MCF 10A (cell line): ENCODE measurements at regions not wholly inside any gene's neighbourhood (a gene's known extent, or its start where the extent isn't known, plus 50 kb on each side); places are given as distances from the start of the nearest gene placed in this dataset.

ENCODE experiments used
- BruUV-seq: library from RNA; stranded (reverse); fragments of 400-500 nt; replicated peaks from 2 replicates; lab custom pipeline; 2021; lab: Mats Ljungman, UMichigan
- CTCF ChIA-PET: fragments of 300-600 bp; sonication (Branson Sonifier 250); formaldehyde crosslinking; extraction: SDS; loops from one replicate; lab custom pipeline; 2021; ENCODE audit warnings: antibody characterized with exemption, inconsistent platforms; lab: Yijun Ruan, JAX
- POLR2A ChIA-PET: fragments of 300-600, 350-650 bp; sonication (Branson Sonifier 250); formaldehyde crosslinking; extraction: SDS; loops from one replicate; lab custom pipeline; 2020; ENCODE audit warnings: antibody characterized with exemption, inconsistent platforms; lab: Yijun Ruan, JAX
- DNase-seq: peaks from one replicate; pipeline ENCODE4 v3.0.0-alpha.2; 2018; ENCODE audit not compliant: unreplicated experiment
- H3K27ac Mint-ChIP-seq: one replicate; pipeline ENCODE4 v1.8.0; 2022; ENCODE audit warnings: mild to moderate bottlenecking, low read depth, mixed read lengths; ENCODE audit not compliant: unreplicated experiment
- H3K27me3 Mint-ChIP-seq: one replicate; pipeline ENCODE4 v1.8.0; 2022; ENCODE audit warnings: mixed read lengths; ENCODE audit not compliant: insufficient read depth, unreplicated experiment
- H3K36me3 Mint-ChIP-seq: one replicate; pipeline ENCODE4 v1.8.0; 2022; ENCODE audit warnings: mild to moderate bottlenecking, moderate library complexity, mixed read lengths; ENCODE audit not compliant: insufficient read depth, unreplicated experiment
- H3K4me1 Mint-ChIP-seq: one replicate; pipeline ENCODE4 v1.8.0; 2022; ENCODE audit warnings: mixed read lengths; ENCODE audit not compliant: insufficient read depth, unreplicated experiment
- H3K4me3 Mint-ChIP-seq: one replicate; pipeline ENCODE4 v1.8.0; 2022; ENCODE audit warnings: mild to moderate bottlenecking, moderate library complexity, mixed read lengths; ENCODE audit not compliant: unreplicated experiment
- H3K9me3 Mint-ChIP-seq: one replicate; pipeline ENCODE4 v1.8.0; 2022; ENCODE audit warnings: mixed read lengths; ENCODE audit not compliant: unreplicated experiment
- CTCF ChIP-seq: fragments of 200-600 bp; IDR thresholded peaks from one replicate; pipeline ENCODE4 v1.8.0; 2022; ENCODE audit warnings: antibody characterized with exemption, mild to moderate bottlenecking; ENCODE audit not compliant: unreplicated experiment
- intact Hi-C: fragments of 100-400 bp; cut with micrococcal nuclease; formaldehyde crosslinking; loops from 2 replicates; pipeline ENCODE4 v1.14.1; 2022

- ChIA-PET CTCF (no interaction called here), POLR2A (interaction anchor here (0.6 kb wide), 1 partner anchor 1388 kb away, joined by 3 read pairs; no protein-coding TSS in a partner anchor)
- intact Hi-C loops = no loop called here
- H3K27me3 Mint-ChIP-seq = peaks cover 54% of the 10 kb centered on the region
- H3K36me3 Mint-ChIP-seq = no peaks in the 10 kb centered on the region
- no peak for DNase-seq
- BruUV-seq = no TSS peak
- TF ChIP-seq CTCF = no peak
- H3K27ac Mint-ChIP-seq = no peak overlapping the region
- no peaks in the 10 kb centered on the region for H3K4me1 Mint-ChIP-seq
- no peak overlapping the region for H3K4me3 Mint-ChIP-seq
- H3K9me3 Mint-ChIP-seq = no peaks in the 10 kb centered on the region
These were observed 135.3 kb downstream of the CETN3 start for GRCh38 chr5:90274216-90274615.

- ChIA-PET CTCF (interaction anchor here (0.5 to 3.5 kb wide), 3 partner anchors 19 to 1540 kb away, joined by 3 to 114 read pairs (median 3); no protein-coding TSS in a partner anchor), POLR2A (no interaction called here)
- intact Hi-C loops = loop anchor here (5.0 to 10.0 kb wide), 3 partner anchors 120 to 1383 kb away; partner anchors contain the start of gene MEF2C
These were observed 141.9 kb downstream of the CETN3 start for GRCh38 chr5:90267646-90268045.

GRCh38 chr5:90265545-90265857, 144.1 kb downstream of the CETN3 start:
- Mint-ChIP-seq H3K4me3 (no peak overlapping the region), H3K9me3 (no peaks in the 10 kb centered on the region), H3K36me3 (no peaks in the 10 kb centered on the region), H3K27me3 (peaks cover 41% of the 10 kb centered on the region), H3K4me1 (no peaks in the 10 kb centered on the region), H3K27ac (no peak overlapping the region)
- no peak for TF ChIP-seq CTCF
- POLR2A ChIA-PET = no interaction called here
- CTCF ChIA-PET = interaction anchor here (0.5 to 3.5 kb wide), 39 partner anchors 10 to 1683 kb away, joined by 3 to 114 read pairs (median 3); no protein-coding TSS in a partner anchor
- no TSS peak for BruUV-seq
- intact Hi-C loops = loop anchor here (1.0 to 10.0 kb wide), 5 partner anchors 122 to 1536 kb away; partner anchors contain the start of gene MEF2C
- no peak for DNase-seq

More at GRCh38 chr5:90267646-90268045, 141.9 kb downstream of the CETN3 start:
- Mint-ChIP-seq H3K4me3 (no peak overlapping the region), H3K4me1 (no peaks in the 10 kb centered on the region), H3K9me3 (no peaks in the 10 kb centered on the region), H3K36me3 (no peaks in the 10 kb centered on the region), H3K27ac (no peak overlapping the region), H3K27me3 (peaks cover 41% of the 10 kb centered on the region)
- BruUV-seq = no TSS peak
- TF ChIP-seq CTCF = no peak
- DNase-seq = no peak

- intact Hi-C loops = loop anchor here (1.0 to 10.0 kb wide), 5 partner anchors 122 to 1536 kb away; partner anchors contain the start of gene MEF2C
- peaks cover 38% of the 10 kb centered on the region for H3K27me3 Mint-ChIP-seq
- TF ChIP-seq CTCF = peak; percentile 85
- CTCF ChIA-PET = interaction anchor here (0.7 to 3.5 kb wide), 33 partner anchors 9 to 1682 kb away, joined by 3 to 114 read pairs (median 3); no protein-coding TSS in a partner anchor
- DNase-seq = peak; percentile 67
- H3K36me3 Mint-ChIP-seq = no peaks in the 10 kb centered on the region
- BruUV-seq = no TSS peak
- H3K27ac Mint-ChIP-seq = no peak overlapping the region
- H3K4me1 Mint-ChIP-seq = no peaks in the 10 kb centered on the region
- H3K4me3 Mint-ChIP-seq = no peak overlapping the region
- POLR2A ChIA-PET = no interaction called here
- H3K9me3 Mint-ChIP-seq = no peaks in the 10 kb centered on the region
These were observed 144.6 kb downstream of the CETN3 start for GRCh38 chr5:90264689-90265544.
